ENCODE measurements at regions not wholly inside any gene's neighbourhood (a gene's known extent, or its start where the extent isn't known, plus 50 kb on each side); places are given as distances from the start of the nearest gene placed in this dataset.

- H3K27ac ChIP-seq (ENCODE audit: low read depth, low read length) = no peak overlapping the region
- Mint-ChIP-seq H3K36me3 (no peaks in the 10 kb centered on the region), H3K27me3 (no peaks in the 10 kb centered on the region), H3K4me3 (no peak overlapping the region), H3K4me1 (no peaks in the 10 kb centered on the region), H3K27ac (no peak overlapping the region), H3K9me3 (peaks cover 0 to 5% (median 2%) of the 10 kb centered on the region in 8 donors)
- no peaks in the 10 kb centered on the region for H3K27me3 ChIP-seq (ENCODE audit: insufficient read depth, low read length)
- ChIA-PET POLR2A (ENCODE audit: partially characterized antibody) (no interaction called here), CTCF (ENCODE audit: partially characterized antibody) (no interaction called here)
- no peaks in the 10 kb centered on the region for H3K9me3 ChIP-seq (ENCODE audit: control insufficient read depth in 1 of 2, low read length in 2 of 2)
- no peaks in the 10 kb centered on the region for H3K4me1 ChIP-seq (ENCODE audit: insufficient read depth, low read length)
- DNase-seq = no peak
- H3K36me3 ChIP-seq (ENCODE audit: insufficient read depth, low read length) = no peaks in the 10 kb centered on the region
- intact Hi-C loops (cut with micrococcal nuclease) = no loop called here
- no peak overlapping the region for H3K4me3 ChIP-seq (ENCODE audit: low read length in 2 of 2)
These were observed 383.8 kb downstream of the AASDHPPT start for GRCh38 chr11:106461148-106461691.

GRCh38 chr11:106461839-106462545 is 384.5 kb downstream of the AASDHPPT start:
- Histone ChIP-seq H3K36me3 (ENCODE audit: insufficient read depth, low read length) (no peaks in the 10 kb centered on the region), H3K4me3 (ENCODE audit: low read length in 2 of 2) (no peak overlapping the region), H3K4me1 (ENCODE audit: insufficient read depth, low read length) (no peaks in the 10 kb centered on the region), H3K27me3 (ENCODE audit: insufficient read depth, low read length) (no peaks in the 10 kb centered on the region), H3K27ac (ENCODE audit: low read depth, low read length) (no peak overlapping the region), H3K9me3 (ENCODE audit: control insufficient read depth in 1 of 2, low read length in 2 of 2) (no peaks in the 10 kb centered on the region)
- ChIA-PET POLR2A (ENCODE audit: partially characterized antibody) (no interaction called here), CTCF (ENCODE audit: partially characterized antibody) (no interaction called here)
- Mint-ChIP-seq H3K27me3 (no peaks in the 10 kb centered on the region), H3K27ac (no peak overlapping the region), H3K4me3 (no peak overlapping the region), H3K9me3 (peaks cover 0 to 5% (median 2%) of the 10 kb centered on the region in 8 donors), H3K4me1 (no peaks in the 10 kb centered on the region), H3K36me3 (no peaks in the 10 kb centered on the region)
- no peak for DNase-seq
- intact Hi-C loops (cut with micrococcal nuclease) = no loop called here

GRCh38 chr11:106463154-106463553 is 385.7 kb downstream of the AASDHPPT start:
- H3K9me3 ChIP-seq (ENCODE audit: control insufficient read depth in 1 of 2, low read length in 2 of 2) = no peaks in the 10 kb centered on the region
- H3K4me3 Mint-ChIP-seq = no peak overlapping the region
- H3K4me3 ChIP-seq (ENCODE audit: low read length in 2 of 2) = no peak overlapping the region
- H3K27me3 Mint-ChIP-seq = no peaks in the 10 kb centered on the region
- intact Hi-C loops (cut with micrococcal nuclease) = no loop called here
- H3K36me3 ChIP-seq (ENCODE audit: insufficient read depth, low read length) = no peaks in the 10 kb centered on the region
- no peaks in the 10 kb centered on the region for H3K36me3 Mint-ChIP-seq
- DNase-seq = no peak
- H3K4me1 Mint-ChIP-seq = no peaks in the 10 kb centered on the region
- CTCF ChIA-PET (ENCODE audit: partially characterized antibody) = no interaction called here
- H3K27ac Mint-ChIP-seq = no peak overlapping the region
- H3K27me3 ChIP-seq (ENCODE audit: insufficient read depth, low read length) = no peaks in the 10 kb centered on the region
- no peak overlapping the region for H3K27ac ChIP-seq (ENCODE audit: low read depth, low read length)
- H3K9me3 Mint-ChIP-seq = peaks cover 0 to 5% (median 2%) of the 10 kb centered on the region in 8 donors
- H3K4me1 ChIP-seq (ENCODE audit: insufficient read depth, low read length) = no peaks in the 10 kb centered on the region
- POLR2A ChIA-PET (ENCODE audit: partially characterized antibody) = no interaction called here

GRCh38 chr11:106463796-106464201 is 386.3 kb downstream of the AASDHPPT start:
- CTCF ChIA-PET (ENCODE audit: partially characterized antibody) = no interaction called here
- Mint-ChIP-seq H3K27me3 (no peaks in the 10 kb centered on the region), H3K36me3 (no peaks in the 10 kb centered on the region), H3K4me3 (no peak overlapping the region), H3K4me1 (no peaks in the 10 kb centered on the region), H3K27ac (no peak overlapping the region), H3K9me3 (peaks cover 0 to 11% (median 3%) of the 10 kb centered on the region in 8 donors)
- intact Hi-C loops (cut with micrococcal nuclease) = no loop called here
- H3K9me3 ChIP-seq (ENCODE audit: control insufficient read depth in 1 of 2, low read length in 2 of 2) = no peaks in the 10 kb centered on the region
- DNase-seq = no peak
- H3K27me3 ChIP-seq (ENCODE audit: insufficient read depth, low read length) = no peaks in the 10 kb centered on the region
- no peaks in the 10 kb centered on the region for H3K4me1 ChIP-seq (ENCODE audit: insufficient read depth, low read length)
- no peak overlapping the region for H3K4me3 ChIP-seq (ENCODE audit: low read length in 2 of 2)
- POLR2A ChIA-PET (ENCODE audit: partially characterized antibody) = no interaction called here
- no peaks in the 10 kb centered on the region for H3K36me3 ChIP-seq (ENCODE audit: insufficient read depth, low read length)
- no peak overlapping the region for H3K27ac ChIP-seq (ENCODE audit: low read depth, low read length)

- Mint-ChIP-seq H3K9me3 (peaks cover 0 to 12% (median 3%) of the 10 kb centered on the region in 8 donors), H3K36me3 (no peaks in the 10 kb centered on the region), H3K27me3 (no peaks in the 10 kb centered on the region), H3K4me1 (no peaks in the 10 kb centered on the region), H3K27ac (no peak overlapping the region), H3K4me3 (no peak overlapping the region)
- Histone ChIP-seq H3K27ac (ENCODE audit: low read depth, low read length) (no peak overlapping the region), H3K4me1 (ENCODE audit: insufficient read depth, low read length) (no peaks in the 10 kb centered on the region), H3K36me3 (ENCODE audit: insufficient read depth, low read length) (no peaks in the 10 kb centered on the region), H3K4me3 (ENCODE audit: low read length in 2 of 2) (no peak overlapping the region), H3K27me3 (ENCODE audit: insufficient read depth, low read length) (no peaks in the 10 kb centered on the region), H3K9me3 (ENCODE audit: control insufficient read depth in 1 of 2, low read length in 2 of 2) (no peaks in the 10 kb centered on the region)
- intact Hi-C loops (cut with micrococcal nuclease) = no loop called here
- CTCF ChIA-PET (ENCODE audit: partially characterized antibody) = no interaction called here
- POLR2A ChIA-PET (ENCODE audit: partially characterized antibody) = no interaction called here
- DNase-seq = no peak
These were observed 387.3 kb downstream of the AASDHPPT start for GRCh38 chr11:106464728-106465127.

- Histone ChIP-seq H3K27ac (ENCODE audit: low read depth, low read length) (no peak overlapping the region), H3K36me3 (ENCODE audit: insufficient read depth, low read length) (no peaks in the 10 kb centered on the region), H3K4me3 (ENCODE audit: low read length in 2 of 2) (no peak overlapping the region), H3K27me3 (ENCODE audit: insufficient read depth, low read length) (no peaks in the 10 kb centered on the region), H3K9me3 (ENCODE audit: control insufficient read depth in 1 of 2, low read length in 2 of 2) (no peaks in the 10 kb centered on the region), H3K4me1 (ENCODE audit: insufficient read depth, low read length) (no peaks in the 10 kb centered on the region)
- Mint-ChIP-seq H3K4me1 (no peaks in the 10 kb centered on the region), H3K36me3 (no peaks in the 10 kb centered on the region), H3K27me3 (no peaks in the 10 kb centered on the region), H3K27ac (no peak overlapping the region), H3K4me3 (no peak overlapping the region), H3K9me3 (peaks cover 0 to 12% (median 4%) of the 10 kb centered on the region in 8 donors)
- intact Hi-C loops (cut with micrococcal nuclease) = no loop called here
- ChIA-PET CTCF (ENCODE audit: partially characterized antibody) (no interaction called here), POLR2A (ENCODE audit: partially characterized antibody) (no interaction called here)
- DNase-seq = no peak
These were observed 389.1 kb downstream of the AASDHPPT start for GRCh38 chr11:106466521-106467080.

GRCh38 chr11:106467501-106467900 is 390.0 kb downstream of the AASDHPPT start:
- Histone ChIP-seq H3K27me3 (ENCODE audit: insufficient read depth, low read length) (no peaks in the 10 kb centered on the region), H3K9me3 (ENCODE audit: control insufficient read depth in 1 of 2, low read length in 2 of 2) (no peaks in the 10 kb centered on the region), H3K36me3 (ENCODE audit: insufficient read depth, low read length) (no peaks in the 10 kb centered on the region), H3K4me3 (ENCODE audit: low read length in 2 of 2) (no peak overlapping the region), H3K27ac (ENCODE audit: low read depth, low read length) (no peak overlapping the region), H3K4me1 (ENCODE audit: insufficient read depth, low read length) (no peaks in the 10 kb centered on the region)
- H3K27me3 Mint-ChIP-seq = no peaks in the 10 kb centered on the region
- peaks cover 0 to 16% (median 2%) of the 10 kb centered on the region in 8 donors for H3K9me3 Mint-ChIP-seq
- H3K36me3 Mint-ChIP-seq = no peaks in the 10 kb centered on the region
- intact Hi-C loops (cut with micrococcal nuclease) = no loop called here
- no peaks in the 10 kb centered on the region for H3K4me1 Mint-ChIP-seq
- no peak overlapping the region for H3K4me3 Mint-ChIP-seq
- no peak overlapping the region for H3K27ac Mint-ChIP-seq
- ChIA-PET CTCF (ENCODE audit: partially characterized antibody) (no interaction called here), POLR2A (ENCODE audit: partially characterized antibody) (no interaction called here)
- no peak for DNase-seq

Measured in CD4-positive, alpha-beta memory T cell (primary cell).